BJ (cell line): ENCODE measurements at regions not wholly inside any gene's neighbourhood (a gene's known extent, or its start where the extent isn't known, plus 50 kb on each side); places are given as distances from the start of the nearest gene placed in this dataset.

Source experiments
- CTCF ChIA-PET: fragments of 350-600 bp; formaldehyde crosslinking; extraction: SDS; loops from one replicate; lab custom pipeline; 2021; ENCODE audit warnings: antibody characterized with exemption, inconsistent platforms; lab: Yijun Ruan, JAX
- POLR2A ChIA-PET: fragments of 300-600 bp; sonication (Branson Sonifier 250); formaldehyde crosslinking; extraction: SDS; loops from one replicate; lab custom pipeline; 2021; ENCODE audit warnings: antibody characterized with exemption; lab: Charles Lee
- DNase-seq: peaks from one replicate; pipeline ENCODE4 v3.0.0-alpha.2; 2011; ENCODE audit warnings: low read depth
- H3K27me3 ChIP-seq: 2 replicates; pipeline ENCODE4 v1.6.0; 2011; ENCODE audit warnings: low read length; ENCODE audit not compliant: control insufficient read depth, insufficient read depth
- H3K36me3 ChIP-seq: 2 replicates; pipeline ENCODE4 v1.5.1; 2011; ENCODE audit warnings: low read length; ENCODE audit not compliant: control insufficient read depth, insufficient read depth
- H3K4me3 ChIP-seq: 2 replicates; pipeline ENCODE4 v1.5.1; 2011; ENCODE audit warnings: low read depth, mild to moderate bottlenecking, control low read depth, low read length
- TF ChIP-seq, protein P1 (sequence below): IDR thresholded peaks from 2 replicates; pipeline ENCODE4 v1.5.1; 2011; ENCODE audit warnings: low read depth, mild to moderate bottlenecking, control low read depth, inconsistent platforms, low read length, moderate library complexity; ENCODE audit not compliant: insufficient read depth

DNA sequence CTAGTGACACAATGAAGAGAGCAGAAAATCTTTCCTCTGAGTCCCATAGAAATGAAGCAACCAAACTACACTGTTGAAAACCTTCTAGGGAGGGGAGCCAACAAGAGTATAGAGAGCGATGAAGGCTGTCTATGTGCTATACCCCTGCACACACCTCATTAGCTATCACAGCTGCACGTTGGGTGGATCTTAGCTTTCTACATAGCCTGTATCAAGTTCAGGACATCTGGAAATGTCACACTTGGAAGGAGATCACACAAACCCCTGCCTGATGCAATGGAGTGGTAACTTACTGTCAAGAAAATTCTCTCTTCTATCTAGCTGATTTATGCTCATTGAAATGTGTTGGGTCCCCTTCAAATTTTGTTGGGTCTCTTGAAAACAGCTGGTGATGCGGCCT is 127.0 kb upstream of the NTRK2 start:
- ChIA-PET CTCF (no interaction called here), POLR2A (no interaction called here)
- DNase-seq: no peak
- Histone ChIP-seq H3K4me3 (no peak overlapping the region), H3K36me3 (no peaks in the 10 kb centered on the region), H3K27me3 (no peaks in the 10 kb centered on the region)
- TF ChIP-seq, protein P1, sequence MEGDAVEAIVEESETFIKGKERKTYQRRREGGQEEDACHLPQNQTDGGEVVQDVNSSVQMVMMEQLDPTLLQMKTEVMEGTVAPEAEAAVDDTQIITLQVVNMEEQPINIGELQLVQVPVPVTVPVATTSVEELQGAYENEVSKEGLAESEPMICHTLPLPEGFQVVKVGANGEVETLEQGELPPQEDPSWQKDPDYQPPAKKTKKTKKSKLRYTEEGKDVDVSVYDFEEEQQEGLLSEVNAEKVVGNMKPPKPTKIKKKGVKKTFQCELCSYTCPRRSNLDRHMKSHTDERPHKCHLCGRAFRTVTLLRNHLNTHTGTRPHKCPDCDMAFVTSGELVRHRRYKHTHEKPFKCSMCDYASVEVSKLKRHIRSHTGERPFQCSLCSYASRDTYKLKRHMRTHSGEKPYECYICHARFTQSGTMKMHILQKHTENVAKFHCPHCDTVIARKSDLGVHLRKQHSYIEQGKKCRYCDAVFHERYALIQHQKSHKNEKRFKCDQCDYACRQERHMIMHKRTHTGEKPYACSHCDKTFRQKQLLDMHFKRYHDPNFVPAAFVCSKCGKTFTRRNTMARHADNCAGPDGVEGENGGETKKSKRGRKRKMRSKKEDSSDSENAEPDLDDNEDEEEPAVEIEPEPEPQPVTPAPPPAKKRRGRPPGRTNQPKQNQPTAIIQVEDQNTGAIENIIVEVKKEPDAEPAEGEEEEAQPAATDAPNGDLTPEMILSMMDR: no peak

DNA sequence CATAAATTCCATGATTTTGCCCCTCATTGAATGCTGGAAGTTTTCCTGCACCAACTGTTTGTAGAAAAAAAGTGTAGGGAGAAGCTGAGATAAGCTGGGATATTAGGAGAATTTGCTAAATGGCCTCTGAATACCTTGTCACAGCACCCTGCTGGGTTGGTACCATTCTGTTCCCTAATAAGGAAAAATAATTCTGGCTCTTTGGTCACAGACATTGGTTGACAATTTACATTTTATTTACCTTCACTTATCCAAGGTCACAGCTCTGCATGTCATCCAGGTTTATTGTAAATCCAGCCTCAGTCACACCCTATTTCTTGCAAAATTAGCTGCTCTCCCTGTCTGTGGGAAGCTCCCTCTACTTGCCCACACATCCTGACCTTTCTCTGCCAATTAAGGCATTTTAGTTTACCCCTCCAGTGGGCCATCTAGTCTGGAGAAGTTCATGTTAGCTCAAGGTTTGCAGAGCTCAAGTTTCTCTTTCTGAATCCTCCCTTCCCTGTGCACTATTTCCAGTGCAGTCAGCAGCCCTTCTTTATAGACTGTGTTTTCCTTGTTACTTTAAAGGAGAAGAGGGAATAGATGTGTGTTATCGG is 115.4 kb upstream of the NTRK2 start:
- no peak for DNase-seq
- Histone ChIP-seq H3K36me3 (no peaks in the 10 kb centered on the region), H3K4me3 (no peak overlapping the region), H3K27me3 (no peaks in the 10 kb centered on the region)
- ChIA-PET POLR2A (no interaction called here), CTCF (no interaction called here)
- TF ChIP-seq, protein P1: no peak

DNA sequence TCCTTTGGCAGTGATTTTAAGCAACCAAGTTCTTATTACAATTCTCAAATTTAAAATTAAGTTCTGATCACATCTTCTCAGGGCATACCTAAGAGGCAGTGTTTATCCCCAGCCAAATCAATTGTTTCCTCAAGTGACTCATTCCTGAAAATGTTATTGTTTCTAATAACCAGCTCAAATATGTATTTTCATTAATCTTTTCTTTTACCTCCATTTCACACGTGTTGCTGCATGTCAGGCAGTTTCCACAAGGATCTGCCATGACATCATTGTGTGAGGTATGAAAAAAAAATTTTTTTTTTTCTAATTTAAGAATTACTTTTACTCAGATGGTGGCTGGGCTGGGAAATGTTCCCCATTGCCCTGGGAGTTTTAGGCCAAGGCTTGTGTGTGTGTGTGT is 113.0 kb upstream of the NTRK2 start:
- TF ChIP-seq, protein P1: no peak
- ChIA-PET CTCF (no interaction called here), POLR2A (no interaction called here)
- H3K4me3 ChIP-seq: no peak overlapping the region
- DNase-seq: no peak
- no peaks in the 10 kb centered on the region for H3K27me3 ChIP-seq
- no peaks in the 10 kb centered on the region for H3K36me3 ChIP-seq

DNA sequence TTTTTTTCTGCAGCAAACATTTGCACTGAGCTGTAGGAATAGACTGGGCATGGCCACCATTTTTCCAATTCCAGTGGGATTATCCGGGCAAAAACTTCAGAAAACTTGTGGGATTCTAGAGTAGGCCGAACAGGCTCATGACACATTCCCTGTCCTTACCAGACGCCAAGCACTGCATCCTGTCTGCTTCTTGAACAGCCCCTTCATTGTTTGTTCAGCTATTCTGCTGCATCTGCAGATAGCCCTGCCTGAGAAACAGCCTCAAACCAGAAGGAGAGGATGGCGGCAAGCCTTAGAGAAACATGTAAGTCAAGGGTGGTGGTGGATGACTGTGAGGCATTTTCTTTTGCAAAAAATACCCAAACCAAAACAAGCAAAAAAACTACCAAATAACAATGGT is 111.8 kb upstream of the NTRK2 start:
- no peak for DNase-seq
- ChIA-PET POLR2A (no interaction called here), CTCF (no interaction called here)
- no peak overlapping the region for H3K4me3 ChIP-seq
- no peaks in the 10 kb centered on the region for H3K27me3 ChIP-seq
- TF ChIP-seq, protein P1: no peak
- no peaks in the 10 kb centered on the region for H3K36me3 ChIP-seq

DNA sequence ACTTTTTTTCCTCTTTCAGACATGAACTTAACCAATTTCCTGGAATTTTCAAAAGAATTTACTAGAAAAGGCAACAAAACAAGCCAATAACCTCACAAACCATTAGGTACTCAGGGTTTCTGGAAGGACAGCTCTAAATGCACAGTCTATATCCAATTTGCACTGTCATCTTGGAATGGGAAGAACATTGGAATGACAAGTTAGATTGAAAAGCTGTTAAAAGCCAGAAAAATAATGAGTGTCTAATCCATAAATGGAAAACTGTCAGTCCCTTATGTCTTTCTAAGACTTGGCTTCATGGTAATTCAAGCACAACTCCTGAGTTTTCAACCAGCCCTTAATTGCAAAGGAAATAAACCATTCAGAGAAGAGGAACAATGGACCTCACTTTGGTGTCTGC is 105.8 kb upstream of the NTRK2 start:
- Histone ChIP-seq H3K27me3 (no peaks in the 10 kb centered on the region), H3K36me3 (no peaks in the 10 kb centered on the region), H3K4me3 (no peak overlapping the region)
- ChIA-PET CTCF (no interaction called here), POLR2A (no interaction called here)
- DNase-seq: no peak
- TF ChIP-seq, protein P1: no peak
